Keratinocyte (primary cell): ENCODE measurements at regions not wholly inside any gene's neighbourhood (a gene's known extent, or its start where the extent isn't known, plus 50 kb on each side); places are given as distances from the start of the nearest gene placed in this dataset.

Experiments used
- CTCF ChIP-seq, 3 experiments: IDR thresholded peaks in 1 of 3; conservative IDR thresholded peaks in 1 of 3; optimal IDR thresholded peaks in 1 of 3; 2 replicates in 2 of 3; 3 replicates in 1 of 3; pipeline versions ENCODE3 to v1.5.1; 2011; ENCODE audit warnings: low read length in 3 of 3, mild to moderate bottlenecking in 3 of 3, moderate library complexity in 2 of 3, control low read depth in 1 of 3, inconsistent platforms in 1 of 3; ENCODE audit not compliant: insufficient read depth in 2 of 3; ENCODE audit errors: extremely low read depth in 1 of 3
- EZH2 ChIP-seq: IDR thresholded peaks from one replicate; pipeline ENCODE4 v1.6.1; 2012; ENCODE audit warnings: inconsistent platforms, mild to moderate bottlenecking, low read length, moderate library complexity

- TF ChIP-seq CTCF (optimal IDR thresholded peaks at IDR 0.05 in 1 of 3, IDR thresholded peaks at IDR 0.05 in 1 of 3, conservative IDR thresholded peaks at IDR 0.05 in 1 of 3; ENCODE audit: extremely low read depth in 1 of 3, insufficient read depth in 2 of 3, low read length in 3 of 3) (no peak), EZH2 (no peak)
These were observed 1282.1 kb downstream of the TMEM121 start for GRCh38 chr14:106808458-106808857.
